Caco-2 (cell line): ENCODE measurements at regions not wholly inside any gene's neighbourhood (a gene's known extent, or its start where the extent isn't known, plus 50 kb on each side); places are given as distances from the start of the nearest gene placed in this dataset.

Source experiments
- BruUV-seq: library from RNA; stranded (reverse); fragments of 400-500 nt; replicated peaks from 2 replicates; lab custom pipeline; 2021; lab: Mats Ljungman, UMichigan
- CTCF ChIA-PET: fragments of 300-600 bp; sonication (Branson Sonifier 250); formaldehyde crosslinking; loops from one replicate; lab custom pipeline; 2022; ENCODE audit warnings: antibody characterized with exemption; lab: Charles Lee
- POLR2A ChIA-PET: fragments of 300-600 bp; sonication (Branson Sonifier 250); formaldehyde crosslinking; loops from one replicate; lab custom pipeline; 2022; ENCODE audit warnings: antibody characterized with exemption; lab: Charles Lee
- DNase-seq, 2 experiments: peaks; one replicate each; pipeline versions ENCODE4 v3.0.0 to v3.0.0-alpha.2; 2020 to 2022
- H3K27me3 ChIP-seq: replicated peaks from 2 replicates; pipeline ENCODE4 v1.6.0; 2011; ENCODE audit warnings: low read length; ENCODE audit not compliant: control insufficient read depth, insufficient read depth
- H3K36me3 ChIP-seq: 2 replicates; pipeline ENCODE4 v1.5.1; 2011; ENCODE audit warnings: low read length; ENCODE audit not compliant: control insufficient read depth, insufficient read depth
- H3K4me1 ChIP-seq: fragments of 250-450 bp; sonication (Bioruptor Pico); 2 replicates; pipeline ENCODE4 v1.5.1; 2020; ENCODE audit warnings: mild to moderate bottlenecking
- H3K4me3 ChIP-seq: 2 replicates; pipeline ENCODE4 v1.5.1; 2011; ENCODE audit warnings: low read depth, mild to moderate bottlenecking, control low read depth, low read length
- H3K9me3 ChIP-seq: fragments of 250-450 bp; sonication (Bioruptor Pico); 2 replicates; pipeline ENCODE4 v1.5.1; 2020; ENCODE audit warnings: mild to moderate bottlenecking, moderate library complexity
- H3K27ac Mint-ChIP-seq: one replicate; pipeline ENCODE4 v1.8.0; 2022; ENCODE audit warnings: mixed read lengths; ENCODE audit not compliant: unreplicated experiment
- H3K27me3 Mint-ChIP-seq: one replicate; pipeline ENCODE4 v1.8.0; 2022; ENCODE audit warnings: mixed read lengths; ENCODE audit not compliant: insufficient read depth, unreplicated experiment
- H3K36me3 Mint-ChIP-seq: one replicate; pipeline ENCODE4 v1.8.0; 2022; ENCODE audit warnings: mild to moderate bottlenecking, mixed read lengths; ENCODE audit not compliant: insufficient read depth, unreplicated experiment
- H3K4me1 Mint-ChIP-seq: one replicate; pipeline ENCODE4 v1.8.0; 2022; ENCODE audit warnings: low read depth, mixed read lengths; ENCODE audit not compliant: unreplicated experiment
- H3K4me3 Mint-ChIP-seq: one replicate; pipeline ENCODE4 v1.8.0; 2022; ENCODE audit warnings: mild to moderate bottlenecking, moderate library complexity, mixed read lengths; ENCODE audit not compliant: unreplicated experiment
- H3K9me3 Mint-ChIP-seq: one replicate; pipeline ENCODE4 v1.8.0; 2022; ENCODE audit warnings: mixed read lengths; ENCODE audit not compliant: unreplicated experiment
- intact Hi-C: fragments of 100-400 bp; cut with micrococcal nuclease; formaldehyde crosslinking; loops from one replicate; pipeline ENCODE4 v1.10.0; 2022; ENCODE audit not compliant: unreplicated experiment
- TF ChIP-seq, protein P1 (sequence below), 2 experiments: fragments of 200-600 bp in 1 of 2; IDR thresholded peaks; 1 replicate in 1 of 2; 2 replicates in 1 of 2; pipeline versions ENCODE4 v1.5.1 to v1.8.0; 2011 to 2022; ENCODE audit warnings: antibody characterized with exemption in 1 of 2, control low read depth in 1 of 2, inconsistent platforms in 1 of 2, low read depth in 1 of 2, low read length in 1 of 2, mild to moderate bottlenecking in 1 of 2, moderate library complexity in 1 of 2; ENCODE audit not compliant: insufficient read depth in 1 of 2, severe bottlenecking in 1 of 2, unreplicated experiment in 1 of 2

DNA sequence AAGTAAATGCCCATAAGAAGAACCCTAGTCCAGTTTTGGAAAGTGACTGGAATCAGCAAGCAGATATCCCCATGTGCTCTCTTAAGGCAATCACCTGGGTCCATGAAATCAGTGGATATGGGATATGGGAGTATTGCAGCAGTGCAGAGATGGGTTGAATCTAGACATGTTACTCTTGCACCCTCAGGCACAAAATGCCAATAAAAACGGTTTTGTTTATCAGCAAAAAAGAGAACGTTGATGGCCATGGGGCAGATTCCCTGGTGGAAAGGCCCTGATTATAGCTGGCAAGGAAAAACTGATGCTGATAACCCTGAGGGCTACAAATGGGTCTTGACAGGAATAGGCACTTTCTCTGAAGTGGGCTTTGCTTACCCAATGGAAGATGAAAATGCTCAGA, 380.2 kb upstream of the SEMA6D start:
- no peak overlapping the region for H3K4me3 ChIP-seq
- ChIA-PET POLR2A (no interaction called here), CTCF (no interaction called here)
- no peaks in the 10 kb centered on the region for H3K27me3 Mint-ChIP-seq
- peaks cover 43% of the 10 kb centered on the region for H3K9me3 Mint-ChIP-seq
- no peaks in the 10 kb centered on the region for H3K36me3 ChIP-seq
- H3K27me3 ChIP-seq, result no peaks in the 10 kb centered on the region
- H3K4me1 Mint-ChIP-seq, result peaks cover 22% of the 10 kb centered on the region
- H3K36me3 Mint-ChIP-seq, result no peaks in the 10 kb centered on the region
- intact Hi-C loops, result loop anchor here (10.0 kb wide), 1 partner anchor 112 kb away; no protein-coding TSS in a partner anchor
- BruUV-seq, result no TSS peak
- no peak for DNase-seq
- H3K4me3 Mint-ChIP-seq, result no peak overlapping the region
- TF ChIP-seq, protein P1, sequence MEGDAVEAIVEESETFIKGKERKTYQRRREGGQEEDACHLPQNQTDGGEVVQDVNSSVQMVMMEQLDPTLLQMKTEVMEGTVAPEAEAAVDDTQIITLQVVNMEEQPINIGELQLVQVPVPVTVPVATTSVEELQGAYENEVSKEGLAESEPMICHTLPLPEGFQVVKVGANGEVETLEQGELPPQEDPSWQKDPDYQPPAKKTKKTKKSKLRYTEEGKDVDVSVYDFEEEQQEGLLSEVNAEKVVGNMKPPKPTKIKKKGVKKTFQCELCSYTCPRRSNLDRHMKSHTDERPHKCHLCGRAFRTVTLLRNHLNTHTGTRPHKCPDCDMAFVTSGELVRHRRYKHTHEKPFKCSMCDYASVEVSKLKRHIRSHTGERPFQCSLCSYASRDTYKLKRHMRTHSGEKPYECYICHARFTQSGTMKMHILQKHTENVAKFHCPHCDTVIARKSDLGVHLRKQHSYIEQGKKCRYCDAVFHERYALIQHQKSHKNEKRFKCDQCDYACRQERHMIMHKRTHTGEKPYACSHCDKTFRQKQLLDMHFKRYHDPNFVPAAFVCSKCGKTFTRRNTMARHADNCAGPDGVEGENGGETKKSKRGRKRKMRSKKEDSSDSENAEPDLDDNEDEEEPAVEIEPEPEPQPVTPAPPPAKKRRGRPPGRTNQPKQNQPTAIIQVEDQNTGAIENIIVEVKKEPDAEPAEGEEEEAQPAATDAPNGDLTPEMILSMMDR (IDR thresholded peaks at IDR 0.05; ENCODE audit: insufficient read depth in 1 of 2, low read depth in 1 of 2, low read length in 1 of 2, severe bottlenecking in 1 of 2, unreplicated experiment in 1 of 2), result no peak
- no peak overlapping the region for H3K27ac Mint-ChIP-seq
- H3K9me3 ChIP-seq, result peaks cover 10% of the 10 kb centered on the region
- peaks cover 43% of the 10 kb centered on the region for H3K4me1 ChIP-seq

DNA sequence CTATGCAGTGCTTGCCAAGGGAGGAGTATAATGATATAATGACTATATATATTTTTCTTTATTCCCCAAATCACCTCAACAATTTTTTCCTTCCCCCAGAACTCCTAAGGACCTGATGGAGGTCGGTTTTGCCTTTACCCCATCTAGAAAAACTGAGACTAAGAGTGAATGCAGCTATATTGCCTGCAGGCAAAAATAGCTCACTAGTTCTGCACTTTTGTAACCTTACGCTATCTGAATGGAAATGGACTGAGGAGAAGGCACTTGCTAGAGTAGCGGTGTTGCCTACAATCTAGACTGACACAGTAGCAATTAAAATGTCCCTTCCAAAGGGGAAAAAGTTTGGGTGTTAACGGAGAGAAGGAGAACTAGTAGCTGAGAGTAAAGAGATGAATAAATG, 379.5 kb upstream of the SEMA6D start:
- no peak for DNase-seq
- TF ChIP-seq, protein P1 (IDR thresholded peaks at IDR 0.05; ENCODE audit: insufficient read depth in 1 of 2, low read depth in 1 of 2, low read length in 1 of 2, severe bottlenecking in 1 of 2, unreplicated experiment in 1 of 2), result no peak
- Histone ChIP-seq H3K4me1 (peaks cover 36% of the 10 kb centered on the region), H3K36me3 (no peaks in the 10 kb centered on the region), H3K4me3 (no peak overlapping the region), H3K9me3 (peaks cover 10% of the 10 kb centered on the region), H3K27me3 (no peaks in the 10 kb centered on the region)
- BruUV-seq, result no TSS peak
- Mint-ChIP-seq H3K4me3 (no peak overlapping the region), H3K27me3 (no peaks in the 10 kb centered on the region), H3K27ac (no peak overlapping the region), H3K9me3 (peaks cover 43% of the 10 kb centered on the region), H3K4me1 (peaks cover 22% of the 10 kb centered on the region), H3K36me3 (no peaks in the 10 kb centered on the region)
- POLR2A ChIA-PET, result no interaction called here
- intact Hi-C loops, result loop anchor here (10.0 kb wide), 1 partner anchor 113 kb away; no protein-coding TSS in a partner anchor
- CTCF ChIA-PET, result no interaction called here

DNA sequence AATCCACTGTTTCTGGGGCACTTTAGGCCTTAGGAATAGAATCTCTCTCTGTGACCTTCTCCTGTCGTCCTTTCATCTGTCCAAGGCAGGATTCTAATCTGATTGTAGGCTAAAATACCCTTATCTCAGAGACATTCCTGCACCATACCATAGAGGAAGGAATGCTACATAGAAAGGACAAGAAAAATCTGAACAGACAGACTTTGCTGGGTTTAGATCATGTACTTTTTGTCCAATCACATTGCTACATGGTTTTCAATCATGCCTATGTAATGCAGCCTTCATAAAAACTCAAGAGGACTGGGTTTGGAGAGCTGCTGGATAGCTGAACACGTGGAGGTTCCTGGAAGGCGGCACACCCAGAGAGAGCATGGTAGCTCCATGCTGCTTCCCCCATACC, 378.5 kb upstream of the SEMA6D start:
- H3K36me3 Mint-ChIP-seq, result no peaks in the 10 kb centered on the region
- DNase-seq, result no peak
- H3K36me3 ChIP-seq, result no peaks in the 10 kb centered on the region
- no peaks in the 10 kb centered on the region for H3K27me3 ChIP-seq
- H3K27ac Mint-ChIP-seq, result no peak overlapping the region
- peaks cover 10% of the 10 kb centered on the region for H3K9me3 ChIP-seq
- no peak overlapping the region for H3K4me3 Mint-ChIP-seq
- H3K27me3 Mint-ChIP-seq, result no peaks in the 10 kb centered on the region
- H3K4me3 ChIP-seq, result no peak overlapping the region
- peaks cover 27% of the 10 kb centered on the region for H3K4me1 ChIP-seq
- CTCF ChIA-PET, result no interaction called here
- peaks cover 42% of the 10 kb centered on the region for H3K9me3 Mint-ChIP-seq
- TF ChIP-seq, protein P1 (IDR thresholded peaks at IDR 0.05; ENCODE audit: insufficient read depth in 1 of 2, low read depth in 1 of 2, low read length in 1 of 2, severe bottlenecking in 1 of 2, unreplicated experiment in 1 of 2), result no peak
- POLR2A ChIA-PET, result no interaction called here
- peaks cover 16% of the 10 kb centered on the region for H3K4me1 Mint-ChIP-seq
- no TSS peak for BruUV-seq
- intact Hi-C loops, result loop anchor here (10.0 kb wide), 1 partner anchor 114 kb away; no protein-coding TSS in a partner anchor
